Stimulated activated CD4-positive, alpha-beta T cell treated with anti-CD3 and anti-CD28 coated beads, Interleukin-1b, Interleukin-23, amount 100 ng/mL, for 1 hour (primary cell): ENCODE measurements at regions not wholly inside any gene's neighbourhood (a gene's known extent, or its start where the extent isn't known, plus 50 kb on each side); places are given as distances from the start of the nearest gene placed in this dataset.
"Not testable (repeated sequence)": the region's sequence is repeated elsewhere in the genome, so short reads cannot be mapped to it uniquely, and the experiment has no call there.

Experiments used
- DNase-seq, 2 donors: peaks; one replicate each; pipeline ENCODE4 v3.0.0-alpha.2; 2020; ENCODE audit warnings: low read depth in 2 of 2

GRCh38 chr20:16864069-16864468, 115.9 kb downstream of the OTOR start:
- DNase-seq: no peak

DNA sequence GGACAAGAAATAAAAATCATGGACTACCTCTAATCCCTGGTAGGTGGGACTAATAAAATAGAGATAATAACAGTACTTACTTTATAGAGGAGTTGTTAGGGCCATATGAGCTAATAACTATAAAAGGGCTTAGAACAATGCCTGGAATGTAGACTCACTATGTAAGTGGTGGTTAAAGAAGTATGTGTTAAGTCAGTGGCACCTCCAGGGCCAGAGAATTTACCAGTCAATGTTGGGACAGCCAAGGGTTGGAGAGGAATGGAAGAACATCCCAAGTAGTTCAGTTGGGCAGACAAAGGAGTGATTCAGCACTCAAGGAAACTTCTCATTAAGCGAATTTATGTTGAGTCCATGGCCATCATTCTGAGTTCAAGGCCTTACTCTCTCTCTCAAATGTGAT, 116.8 kb downstream of the OTOR start:
- no peak for DNase-seq

GRCh38 chr20:16865406-16865805, 117.2 kb downstream of the OTOR start:
- no peak for DNase-seq

DNA sequence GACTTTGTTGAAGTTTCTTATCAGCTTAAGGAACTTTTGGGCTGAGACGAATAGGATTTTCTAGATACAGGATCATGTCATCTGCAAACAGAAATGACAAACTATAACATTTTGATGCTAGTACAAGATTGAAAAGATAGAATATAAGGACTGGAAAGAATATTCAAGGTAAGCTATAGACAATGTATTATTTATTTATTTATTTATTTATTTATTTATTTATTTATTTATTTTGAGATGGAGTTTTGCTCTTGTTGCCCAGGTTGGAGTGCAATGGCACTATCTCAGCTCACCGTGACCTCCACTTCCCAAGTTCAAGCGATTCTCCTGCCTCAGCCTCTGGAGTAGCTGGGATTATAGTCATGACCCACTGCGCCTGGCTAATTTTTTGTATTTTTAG, 125.0 kb downstream of the OTOR start:
- DNase-seq: not testable (repeated sequence)

DNA sequence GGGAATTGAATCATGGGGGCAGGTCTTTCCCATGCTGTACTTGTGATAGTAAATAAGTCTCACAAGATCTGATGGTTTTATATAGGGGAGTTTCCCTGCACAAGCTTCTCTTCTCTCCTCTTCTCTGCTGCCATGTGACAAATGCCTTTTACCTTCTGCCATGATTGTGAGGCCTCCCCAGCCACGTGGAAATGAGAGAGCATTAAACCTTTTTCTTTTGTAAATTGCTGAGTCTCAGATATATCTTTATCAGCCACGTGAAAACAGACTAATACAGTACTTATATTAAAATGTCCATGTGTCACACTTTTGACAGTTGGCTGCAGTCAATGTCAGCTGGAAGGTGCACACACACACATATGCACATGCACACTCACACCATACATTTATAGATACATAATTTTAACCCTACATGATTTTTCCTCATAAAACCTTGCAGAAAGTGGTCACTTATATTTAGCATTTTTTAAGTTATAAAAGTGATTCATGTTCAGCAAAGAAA, 128.9 kb downstream of the OTOR start:
- no peak for DNase-seq

DNA sequence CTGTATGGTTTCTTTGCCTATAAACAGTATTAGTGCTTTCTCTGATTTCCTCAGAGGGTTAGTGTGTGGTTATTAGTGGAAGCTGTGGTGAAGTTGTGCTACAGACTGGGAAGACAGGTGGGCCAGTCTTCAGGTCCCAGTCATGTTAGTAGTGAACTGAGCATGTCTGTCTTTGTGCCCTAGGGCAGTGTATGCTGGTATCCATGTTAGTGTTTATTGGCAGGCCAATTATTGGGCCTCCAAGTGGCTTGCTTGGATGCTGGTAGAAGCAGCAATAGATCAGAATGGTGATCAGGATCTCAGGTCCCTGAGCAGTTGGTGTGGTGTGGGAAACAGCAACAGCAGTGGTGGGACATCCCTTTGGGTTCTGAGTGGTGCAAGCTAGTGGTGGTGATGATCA, 137.6 kb downstream of the OTOR start:
- DNase-seq: no peak

GRCh38 chr20:16898433-16898832, 150.3 kb downstream of the OTOR start:
- DNase-seq: no peak

- DNase-seq: no peak
Observed at GRCh38 chr20:16902662-16903061, 154.5 kb downstream of the OTOR start.

- no peak for DNase-seq
Observed at GRCh38 chr20:16904751-16905150, 156.6 kb downstream of the OTOR start.

GRCh38 chr20:16914277-16914676, 166.1 kb downstream of the OTOR start:
- DNase-seq: no peak

GRCh38 chr20:16916165-16916564, 168.0 kb downstream of the OTOR start:
- no peak for DNase-seq

DNA sequence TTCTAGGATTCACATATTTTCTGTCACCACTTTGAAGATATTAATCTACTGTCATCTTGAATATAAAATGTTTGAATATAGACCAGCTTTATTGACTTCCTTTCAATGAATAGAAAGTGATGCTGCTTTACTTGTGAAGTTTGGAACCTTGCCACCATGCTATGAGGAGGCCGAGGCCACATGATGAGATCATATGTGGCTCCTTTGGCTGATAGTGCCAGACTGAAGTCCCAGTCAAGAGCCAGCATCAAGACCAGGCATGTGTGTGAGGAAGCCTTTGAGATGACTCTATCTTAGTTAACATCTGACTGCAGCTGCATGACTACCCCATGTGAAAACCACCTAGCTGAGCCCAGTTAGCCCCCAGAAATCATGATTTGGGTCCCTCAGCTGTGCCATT, 169.5 kb downstream of the OTOR start:
- no peak for DNase-seq

DNA sequence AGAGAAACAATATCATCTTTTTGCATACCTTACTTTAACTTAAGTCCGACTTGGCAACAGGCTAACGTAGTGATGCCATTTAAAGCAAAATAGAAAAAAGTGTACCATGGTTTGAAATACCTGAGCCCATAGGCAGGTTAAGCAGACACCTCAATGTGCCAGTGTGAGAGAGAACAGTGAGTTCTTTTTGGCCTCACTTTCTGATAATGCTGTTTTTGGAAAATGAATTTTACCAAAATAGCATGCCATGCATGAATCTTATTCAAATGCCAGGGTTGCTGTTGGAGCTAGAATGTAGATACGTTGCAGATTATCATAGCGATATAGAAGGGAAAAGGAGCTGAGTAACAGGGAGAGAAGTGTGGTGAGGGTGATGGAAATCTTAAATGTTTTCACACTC, 170.2 kb downstream of the OTOR start:
- no peak for DNase-seq

DNA sequence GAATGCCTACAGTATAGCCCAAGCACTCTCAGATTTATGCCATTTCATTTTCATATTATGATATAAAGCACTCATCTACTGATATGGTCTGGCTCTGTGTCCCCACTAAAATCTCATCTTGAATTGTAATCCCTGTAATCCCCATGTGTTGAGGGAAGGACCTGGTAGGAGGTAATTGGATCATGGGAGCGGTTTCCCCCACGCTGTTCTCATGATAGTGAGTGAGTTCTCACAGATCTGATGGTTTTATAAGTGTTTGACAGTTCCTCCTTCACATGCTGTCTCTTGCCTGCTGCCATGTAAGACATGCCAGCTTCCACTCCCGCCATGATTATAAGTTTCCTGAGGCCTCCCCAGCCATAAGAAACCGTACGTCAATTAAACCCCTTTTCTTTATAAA, 171.7 kb downstream of the OTOR start:
- DNase-seq: no peak

DNA sequence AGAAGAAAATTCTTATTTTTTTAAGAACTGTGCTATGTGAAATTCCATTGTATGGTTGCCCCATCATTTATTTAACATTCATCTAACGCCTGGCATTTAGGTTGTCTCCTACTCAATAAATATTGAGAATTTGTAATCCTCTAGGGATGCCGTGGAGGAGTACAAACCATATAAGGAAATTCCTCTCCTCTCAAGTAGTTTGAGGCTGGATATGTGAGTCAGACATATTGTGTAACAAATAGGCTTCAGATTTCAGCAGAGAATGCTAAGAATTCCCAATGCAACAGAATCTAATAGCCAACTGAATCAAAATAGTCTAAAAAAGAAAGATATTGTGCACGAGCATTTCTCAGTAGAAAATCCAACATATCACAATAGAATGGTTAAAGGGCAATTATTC, 174.7 kb downstream of the OTOR start:
- no peak for DNase-seq

DNA sequence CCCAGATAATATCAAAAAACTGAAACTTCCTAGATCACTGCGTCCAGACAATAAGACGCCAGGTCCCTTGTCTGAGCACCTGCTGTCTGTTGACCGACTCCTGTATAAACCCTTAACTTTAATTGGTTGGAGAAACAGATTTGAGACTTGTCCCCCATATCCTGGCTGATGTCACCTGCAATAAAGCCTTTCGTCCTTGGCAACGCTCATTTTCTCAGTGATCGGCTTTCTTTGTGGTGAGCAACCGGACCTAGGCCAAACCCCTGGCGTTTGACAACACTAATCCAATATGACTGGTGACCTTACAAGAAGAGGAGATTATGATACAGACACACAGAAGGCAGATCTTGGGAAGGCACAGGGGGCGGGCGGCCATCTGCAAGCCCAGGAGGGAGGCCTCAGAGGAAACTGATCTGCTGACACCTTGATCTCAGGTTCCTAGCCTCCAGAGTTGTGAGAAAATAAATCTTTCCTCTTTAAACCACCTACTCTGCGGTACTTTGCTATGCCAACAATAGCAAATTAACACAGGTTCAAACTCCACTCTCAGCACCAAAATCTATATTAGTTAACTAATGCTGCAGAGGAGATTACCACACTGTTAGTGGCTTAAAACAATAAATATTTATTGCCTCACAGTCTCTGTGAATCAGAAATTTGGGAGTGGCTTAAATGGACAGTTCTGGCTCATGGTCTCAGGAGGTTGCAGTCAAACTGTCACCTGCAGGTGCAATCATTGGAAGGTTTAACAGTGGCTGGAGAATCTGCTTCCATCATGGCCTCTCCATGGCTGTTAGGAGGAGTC, 178.7 kb downstream of the OTOR start:
- no peak for DNase-seq

DNA sequence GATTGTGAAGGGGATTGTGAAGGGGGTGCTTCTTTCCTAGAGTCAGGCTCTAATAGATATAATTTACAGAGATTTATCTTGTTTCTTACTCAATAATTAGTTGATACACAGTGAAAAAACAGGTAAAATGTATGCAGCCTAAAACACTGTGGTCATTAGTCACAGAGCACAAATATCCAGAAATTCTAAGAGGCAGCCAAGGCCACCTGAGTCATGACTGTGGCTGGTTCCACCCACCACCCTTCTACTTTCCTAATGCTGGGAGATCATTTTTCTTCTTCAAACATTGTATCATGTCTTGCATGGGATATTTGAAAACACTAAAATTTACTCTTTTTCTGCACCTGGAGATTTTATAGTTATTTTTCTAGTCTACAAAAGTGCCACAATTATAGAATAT, 181.6 kb downstream of the OTOR start:
- DNase-seq: no peak

DNA sequence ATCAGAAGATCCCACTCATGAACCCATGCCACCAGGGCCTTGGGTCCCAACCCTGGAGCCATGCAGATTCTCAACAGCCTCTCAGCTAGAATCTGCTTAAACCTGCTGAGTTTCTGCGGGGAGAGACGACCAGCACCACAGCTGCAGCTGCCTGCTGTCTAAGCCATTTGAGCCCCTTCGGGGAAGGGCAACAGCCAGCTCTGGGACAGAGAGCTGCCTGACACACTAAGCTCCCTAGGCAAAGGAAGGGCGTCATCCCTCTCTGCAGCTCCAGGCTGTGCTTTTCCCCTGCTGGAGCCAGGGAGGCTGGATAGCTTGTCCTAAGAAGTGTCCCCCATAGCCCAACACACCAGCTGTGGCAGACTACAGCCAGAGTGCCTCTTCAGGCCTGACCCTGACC, 182.5 kb downstream of the OTOR start:
- DNase-seq: no peak

- DNase-seq: no peak
Observed at GRCh38 chr20:16939051-16939450, 190.9 kb downstream of the OTOR start.

DNA sequence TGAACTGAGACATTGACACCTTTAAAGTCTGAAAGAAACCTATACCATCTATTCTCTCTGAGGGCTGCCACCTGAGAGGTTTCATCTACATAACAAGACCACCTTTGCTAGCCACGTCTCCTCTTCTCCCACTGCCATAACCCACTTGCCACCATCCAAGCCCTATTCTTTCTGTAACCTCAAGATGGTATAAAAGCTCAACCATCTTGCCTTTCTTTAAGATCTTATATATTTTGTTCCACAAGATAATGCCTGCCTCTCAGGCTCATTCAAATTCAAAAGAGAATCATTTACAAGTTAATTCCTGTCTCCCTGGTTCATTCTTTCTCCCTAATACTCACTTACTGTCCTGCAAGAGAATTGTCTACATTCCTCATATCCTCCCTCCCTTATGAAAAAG, 192.5 kb downstream of the OTOR start:
- DNase-seq: no peak

GRCh38 chr20:16942051-16942450, 193.9 kb downstream of the OTOR start:
- no peak for DNase-seq

- no peak for DNase-seq
Observed at GRCh38 chr20:16942756-16943155, 194.6 kb downstream of the OTOR start.

GRCh38 chr20:16944745-16945144, 196.6 kb downstream of the OTOR start:
- DNase-seq: no peak

DNA sequence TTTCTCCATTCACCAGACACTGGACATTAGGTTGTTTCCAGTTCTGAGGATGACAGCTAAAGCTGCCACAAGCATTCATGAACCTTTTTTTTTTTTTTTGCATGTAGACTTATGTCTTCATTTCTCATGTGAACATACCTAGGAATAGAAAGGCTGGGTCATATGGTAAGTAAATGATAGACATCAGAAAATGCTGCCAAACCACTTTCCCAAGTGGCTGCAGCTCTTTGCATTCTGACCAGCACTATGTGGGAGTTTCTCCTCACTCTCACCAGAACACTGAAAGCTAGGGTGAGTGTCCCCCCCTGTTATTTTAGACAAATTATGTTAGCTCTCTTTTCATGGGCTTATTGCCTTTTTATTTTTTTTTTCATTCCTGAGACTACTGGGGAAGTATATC, 197.5 kb downstream of the OTOR start:
- DNase-seq: no peak
